Psoas muscle (tissue), 7 donors: ENCODE measurements at regions not wholly inside any gene's neighbourhood (a gene's known extent, or its start where the extent isn't known, plus 50 kb on each side); places are given as distances from the start of the nearest gene placed in this dataset.

Experiments
- ATAC-seq, 4 donors: fragments of 200-7000 bp; cut with Tn5 transposase; one replicate each; pipeline ENCODE4 v1.9.1; 2020; ENCODE audit warnings: moderate library complexity in 3 of 4, mild to moderate bottlenecking in 2 of 4
- DNase-seq, 2 donors: peaks; one replicate each; pipeline ENCODE4 v3.0.0-alpha.2; 2020
- H3K27ac ChIP-seq: fragments of 200-600 bp; one replicate; pipeline ENCODE4 v1.8.0; 2022
- H3K27me3 ChIP-seq, 3 donors: fragments of 200-600 bp in 1 of 3; one replicate each; pipeline versions ENCODE4 v1.6.1 to v1.8.0; 2013 to 2022; ENCODE audit warnings: low read length in 2 of 3, mild to moderate bottlenecking in 2 of 3, moderate library complexity in 1 of 3; ENCODE audit not compliant: insufficient read depth in 3 of 3
- H3K36me3 ChIP-seq, 2 donors: fragments of 200-600 bp in 1 of 2; one replicate each; pipeline versions ENCODE4 v1.6.1 to v1.8.0; 2013 to 2022; ENCODE audit warnings: low read depth in 1 of 2, mild to moderate bottlenecking in 1 of 2, moderate library complexity in 1 of 2; ENCODE audit not compliant: insufficient read depth in 1 of 2
- H3K4me1 ChIP-seq: fragments of 200-600 bp; one replicate; pipeline ENCODE4 v1.8.0; 2022
- H3K4me3 ChIP-seq: fragments of 200-600 bp; one replicate; pipeline ENCODE4 v1.8.0; 2022; ENCODE audit warnings: mild to moderate bottlenecking
- H3K9me3 ChIP-seq: fragments of 200-600 bp; one replicate; pipeline ENCODE4 v1.8.0; 2022
- CTCF ChIP-seq: fragments of 200-600 bp; IDR thresholded peaks from one replicate; pipeline ENCODE4 v1.8.0; 2022; ENCODE audit warnings: antibody characterized with exemption
- WGBS, 3 donors: extraction: QIAGEN DNeasy Blood & Tissue Kit; methylation state at CpG; one replicate each; pipeline versions ENCODE4 v1.1.6 to v1.1.7; 2013; 5-methylcytosine and 5-hydroxymethylcytosine counted together
- intact Hi-C, 2 donors: fragments of 100-400 bp; cut with DNase I; formaldehyde crosslinking; loops; one replicate each; pipeline versions ENCODE4 v1.11.0 to v1.14.2; 2022
- donor health status: healthy with polysubstance abuse.
- donor health status: DM: no; HTN: no; CAD: no; lungs with moderate emphysema.
- donor health status: Bipolar disorder and iron deficiency.
- donor health status: healthy.
- donor health status: DM: yes; HTN: yes; CAD: no.
- donor health status: DM: no; HTN: no; CAD: no.
- donor health status: DM: yes; HTN: yes; CAD: no.

GRCh38 chr3:22779737-22780136, 423.4 kb upstream of the UBE2E2 start:
- Histone ChIP-seq H3K4me1 (no peaks in the 10 kb centered on the region), H3K27me3 (no peaks in the 10 kb centered on the region), H3K9me3 (no peaks in the 10 kb centered on the region), H3K27ac (no peak overlapping the region), H3K4me3 (no peak overlapping the region), H3K36me3 (no peaks in the 10 kb centered on the region)
- DNase-seq = no peak
- intact Hi-C loops = no loop called here
- no peak for TF ChIP-seq CTCF
- WGBS, 3 donors = 78 to 92% (median 83%) methylated on average over 2 of the region's 2 CpGs
- ATAC-seq = no peak

- H3K4me1 ChIP-seq = no peaks in the 10 kb centered on the region
- intact Hi-C loops = no loop called here
- ATAC-seq (no peak), DNase-seq (no peak)
- H3K27ac ChIP-seq = no peak overlapping the region
- no peaks in the 10 kb centered on the region for H3K9me3 ChIP-seq
- no peaks in the 10 kb centered on the region for H3K27me3 ChIP-seq
- TF ChIP-seq CTCF = no peak
- WGBS, 3 donors = 68 to 74% (median 71%) methylated on average over 5 of the region's 5 CpGs
- H3K4me3 ChIP-seq = no peak overlapping the region
- H3K36me3 ChIP-seq = no peaks in the 10 kb centered on the region
Observed at GRCh38 chr3:22792533-22792932, 410.6 kb upstream of the UBE2E2 start.

GRCh38 chr3:22795917-22796316, 407.2 kb upstream of the UBE2E2 start:
- no peaks in the 10 kb centered on the region for H3K36me3 ChIP-seq
- no peaks in the 10 kb centered on the region for H3K9me3 ChIP-seq
- WGBS, 3 donors = 84 to 91% (median 87%) methylated on average over 2 of the region's 2 CpGs
- DNase-seq (no peak), ATAC-seq (no peak)
- intact Hi-C loops = no loop called here
- no peaks in the 10 kb centered on the region for H3K4me1 ChIP-seq
- no peak overlapping the region for H3K4me3 ChIP-seq
- H3K27ac ChIP-seq = no peak overlapping the region
- no peak for TF ChIP-seq CTCF
- no peaks in the 10 kb centered on the region for H3K27me3 ChIP-seq

DNA sequence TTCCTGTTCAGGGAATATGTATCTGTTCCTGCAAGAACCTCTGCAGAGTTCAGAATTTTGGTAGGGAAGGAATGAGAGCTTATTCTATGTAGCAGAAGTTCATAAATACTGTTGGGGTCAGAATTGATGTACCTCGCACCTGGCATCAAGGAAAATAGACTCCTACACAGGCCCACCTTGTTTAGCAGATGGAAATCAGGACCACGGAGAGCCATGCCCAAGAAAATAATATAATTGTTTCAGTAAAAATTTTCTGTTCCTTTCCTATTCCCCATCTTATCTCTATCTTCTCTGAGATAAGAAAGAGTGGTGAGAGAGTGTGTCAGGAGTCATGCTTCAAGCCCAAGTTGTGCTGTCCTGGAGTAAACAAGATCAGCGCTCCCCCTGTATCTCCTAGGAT, 404.7 kb upstream of the UBE2E2 start:
- TF ChIP-seq CTCF = no peak
- ATAC-seq = no peak
- H3K4me3 ChIP-seq = no peak overlapping the region
- no peaks in the 10 kb centered on the region for H3K27me3 ChIP-seq
- DNase-seq = no peak
- WGBS, 3 donors = 88 to 92% (median 91%) methylated on average over 3 of the region's 3 CpGs
- intact Hi-C loops = no loop called here
- H3K4me1 ChIP-seq = no peaks in the 10 kb centered on the region
- H3K9me3 ChIP-seq = no peaks in the 10 kb centered on the region
- no peak overlapping the region for H3K27ac ChIP-seq
- no peaks in the 10 kb centered on the region for H3K36me3 ChIP-seq

- TF ChIP-seq CTCF = no peak
- 93 to 97% (median 96%) methylated on average over 2 of the region's 2 CpGs for WGBS, 3 donors
- DNase-seq (no peak), ATAC-seq (no peak)
- H3K4me1 ChIP-seq = no peaks in the 10 kb centered on the region
- intact Hi-C loops = no loop called here
- H3K36me3 ChIP-seq = no peaks in the 10 kb centered on the region
- no peak overlapping the region for H3K27ac ChIP-seq
- peaks cover 4% of the 10 kb centered on the region for H3K9me3 ChIP-seq
- no peak overlapping the region for H3K4me3 ChIP-seq
- H3K27me3 ChIP-seq = no peaks in the 10 kb centered on the region
Observed at GRCh38 chr3:22819209-22819608, 383.9 kb upstream of the UBE2E2 start.
